ENCODE measurements at regions not wholly inside any gene's neighbourhood (a gene's known extent, or its start where the extent isn't known, plus 50 kb on each side); places are given as distances from the start of the nearest gene placed in this dataset.

- no peak for TF ChIP-seq CTCF (IDR thresholded peaks at IDR 0.05)
- TF ChIP-seq POLR2A (IDR thresholded peaks at IDR 0.05): no peak
Observed at GRCh38 chr10:121356183-121356582, 242.1 kb downstream of the FGFR2 start.
